ENCODE measurements at regions not wholly inside any gene's neighbourhood (a gene's known extent, or its start where the extent isn't known, plus 50 kb on each side); places are given as distances from the start of the nearest gene placed in this dataset.

DNA sequence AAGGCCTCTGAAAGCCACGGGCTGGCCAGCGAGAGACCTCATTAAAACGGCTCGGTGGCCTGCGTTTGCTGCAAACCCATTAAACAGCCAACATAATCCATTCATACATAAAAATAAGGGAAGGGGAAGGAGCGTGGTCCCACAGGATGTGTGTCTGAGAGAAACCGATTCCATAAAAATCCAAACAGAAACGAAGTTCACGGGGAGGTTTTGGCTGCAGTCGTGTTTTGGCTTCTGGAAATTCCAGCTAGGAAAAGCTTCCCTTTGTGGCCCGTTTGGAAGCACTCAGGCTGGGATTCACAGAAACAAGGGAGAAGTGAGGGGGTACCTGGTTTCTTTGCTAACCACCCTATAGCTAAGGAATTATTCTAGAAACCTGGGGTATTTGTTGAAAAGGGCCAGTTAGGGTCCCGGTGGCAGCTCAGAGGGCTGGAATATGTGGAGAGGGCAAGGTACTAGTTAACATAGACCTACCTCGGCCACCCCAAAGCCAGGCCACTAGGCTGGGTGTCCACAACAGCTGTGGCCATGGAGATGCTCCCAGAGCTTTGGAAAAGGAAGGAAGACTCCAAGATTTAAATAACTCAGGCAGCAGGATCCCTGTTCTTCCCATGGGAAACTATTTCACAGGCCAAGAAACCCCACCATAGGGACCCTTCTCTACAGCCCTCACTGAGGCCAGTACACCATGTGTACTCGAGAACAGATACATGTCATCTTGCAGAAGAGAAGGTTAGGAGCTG, 166.8 kb downstream of the BCOR start:
- Histone ChIP-seq H3K36me3 (ENCODE audit: control insufficient read depth, insufficient read depth, low read length) (no peaks in the 10 kb centered on the region), H3K4me3 (ENCODE audit: low read depth, low read length) (no peak overlapping the region), H3K27me3 (ENCODE audit: control insufficient read depth, insufficient read depth, low read length) (no peaks in the 10 kb centered on the region)
- TF ChIP-seq, protein P1, sequence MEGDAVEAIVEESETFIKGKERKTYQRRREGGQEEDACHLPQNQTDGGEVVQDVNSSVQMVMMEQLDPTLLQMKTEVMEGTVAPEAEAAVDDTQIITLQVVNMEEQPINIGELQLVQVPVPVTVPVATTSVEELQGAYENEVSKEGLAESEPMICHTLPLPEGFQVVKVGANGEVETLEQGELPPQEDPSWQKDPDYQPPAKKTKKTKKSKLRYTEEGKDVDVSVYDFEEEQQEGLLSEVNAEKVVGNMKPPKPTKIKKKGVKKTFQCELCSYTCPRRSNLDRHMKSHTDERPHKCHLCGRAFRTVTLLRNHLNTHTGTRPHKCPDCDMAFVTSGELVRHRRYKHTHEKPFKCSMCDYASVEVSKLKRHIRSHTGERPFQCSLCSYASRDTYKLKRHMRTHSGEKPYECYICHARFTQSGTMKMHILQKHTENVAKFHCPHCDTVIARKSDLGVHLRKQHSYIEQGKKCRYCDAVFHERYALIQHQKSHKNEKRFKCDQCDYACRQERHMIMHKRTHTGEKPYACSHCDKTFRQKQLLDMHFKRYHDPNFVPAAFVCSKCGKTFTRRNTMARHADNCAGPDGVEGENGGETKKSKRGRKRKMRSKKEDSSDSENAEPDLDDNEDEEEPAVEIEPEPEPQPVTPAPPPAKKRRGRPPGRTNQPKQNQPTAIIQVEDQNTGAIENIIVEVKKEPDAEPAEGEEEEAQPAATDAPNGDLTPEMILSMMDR (IDR thresholded peaks at IDR 0.05; ENCODE audit: insufficient read depth, low read length, poor library complexity, severe bottlenecking): no peak
- DNase-seq (ENCODE audit: low read depth): no peak

DNA sequence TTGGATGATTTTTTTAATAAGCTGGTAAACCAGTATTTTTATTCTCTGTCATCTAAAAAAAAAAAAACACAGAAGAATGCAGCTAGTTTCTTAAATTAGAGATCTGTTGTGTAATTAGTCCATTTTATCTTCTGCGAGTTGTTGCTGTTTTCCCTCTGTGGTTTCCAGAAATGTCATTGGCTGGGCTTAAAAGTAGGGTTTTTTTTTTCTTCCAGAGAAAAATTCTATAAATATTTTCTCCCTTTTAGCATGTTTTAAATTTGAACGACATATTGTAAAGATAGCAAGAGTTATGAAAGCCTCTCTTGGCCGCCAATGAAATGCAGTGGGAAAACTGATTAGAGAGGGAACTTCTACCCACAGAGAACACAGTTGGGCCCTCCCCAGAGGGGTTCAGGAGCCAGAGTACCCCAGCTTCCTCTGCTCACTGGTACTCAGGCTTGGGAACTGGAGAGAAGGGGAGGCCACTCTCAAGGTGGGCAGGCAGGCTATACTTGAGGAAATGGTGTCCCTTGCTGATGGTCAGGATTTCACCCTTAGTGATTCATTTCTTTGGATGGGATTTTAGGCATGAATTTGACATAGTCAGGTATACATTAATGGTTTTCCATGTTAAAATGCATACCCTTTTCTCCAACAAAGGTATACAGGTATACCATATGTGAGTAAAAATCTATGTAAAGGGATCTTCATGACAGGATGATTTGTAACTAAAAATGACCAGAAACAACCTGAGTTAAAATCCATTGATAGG, 166.1 kb downstream of the BCOR start:
- no peaks in the 10 kb centered on the region for H3K27me3 ChIP-seq (ENCODE audit: control insufficient read depth, insufficient read depth, low read length)
- no peaks in the 10 kb centered on the region for H3K36me3 ChIP-seq (ENCODE audit: control insufficient read depth, insufficient read depth, low read length)
- DNase-seq (ENCODE audit: low read depth): no peak
- H3K4me3 ChIP-seq (ENCODE audit: low read depth, low read length): no peak overlapping the region
- TF ChIP-seq, protein P1 (IDR thresholded peaks at IDR 0.05; ENCODE audit: insufficient read depth, low read length, poor library complexity, severe bottlenecking): no peak

DNA sequence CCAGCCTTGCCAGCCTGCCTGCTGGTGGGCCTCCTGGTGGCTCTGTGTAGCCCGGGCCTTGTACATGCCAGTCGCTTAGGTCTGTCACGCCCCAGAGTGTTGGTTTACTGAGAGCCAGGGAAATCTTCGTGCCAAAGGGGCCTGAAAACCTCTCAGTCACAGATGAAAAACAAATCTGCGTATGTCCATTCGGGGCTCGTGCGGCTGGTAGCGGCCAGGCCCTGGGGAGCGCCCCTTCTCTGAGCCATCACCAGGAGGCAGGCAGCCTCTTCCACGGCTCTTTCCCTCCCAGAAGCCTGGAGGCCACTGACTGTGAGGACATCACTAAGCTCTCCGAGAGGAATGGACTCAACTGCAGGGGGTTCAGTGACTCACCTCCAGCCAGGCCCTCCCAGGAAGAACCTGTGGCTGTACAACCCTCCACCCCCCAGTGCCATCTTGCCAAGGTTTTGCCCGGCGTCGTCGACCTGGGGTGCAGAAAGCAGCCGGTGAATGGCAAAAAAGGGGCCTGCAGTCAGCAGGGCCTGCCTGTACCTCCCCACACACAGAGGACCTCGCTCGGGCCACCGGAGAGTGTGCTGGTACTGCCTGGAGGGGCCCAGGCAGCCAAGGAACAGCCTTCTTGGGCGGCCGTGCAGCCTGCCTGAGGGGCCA, 162.2 kb downstream of the BCOR start:
- Histone ChIP-seq H3K36me3 (ENCODE audit: control insufficient read depth, insufficient read depth, low read length) (no peaks in the 10 kb centered on the region), H3K4me3 (ENCODE audit: low read depth, low read length) (no peak overlapping the region), H3K27me3 (ENCODE audit: control insufficient read depth, insufficient read depth, low read length) (no peaks in the 10 kb centered on the region)
- TF ChIP-seq, protein P1 (IDR thresholded peaks at IDR 0.05; ENCODE audit: insufficient read depth, low read length, poor library complexity, severe bottlenecking): no peak
- no peak for DNase-seq (ENCODE audit: low read depth)

DNA sequence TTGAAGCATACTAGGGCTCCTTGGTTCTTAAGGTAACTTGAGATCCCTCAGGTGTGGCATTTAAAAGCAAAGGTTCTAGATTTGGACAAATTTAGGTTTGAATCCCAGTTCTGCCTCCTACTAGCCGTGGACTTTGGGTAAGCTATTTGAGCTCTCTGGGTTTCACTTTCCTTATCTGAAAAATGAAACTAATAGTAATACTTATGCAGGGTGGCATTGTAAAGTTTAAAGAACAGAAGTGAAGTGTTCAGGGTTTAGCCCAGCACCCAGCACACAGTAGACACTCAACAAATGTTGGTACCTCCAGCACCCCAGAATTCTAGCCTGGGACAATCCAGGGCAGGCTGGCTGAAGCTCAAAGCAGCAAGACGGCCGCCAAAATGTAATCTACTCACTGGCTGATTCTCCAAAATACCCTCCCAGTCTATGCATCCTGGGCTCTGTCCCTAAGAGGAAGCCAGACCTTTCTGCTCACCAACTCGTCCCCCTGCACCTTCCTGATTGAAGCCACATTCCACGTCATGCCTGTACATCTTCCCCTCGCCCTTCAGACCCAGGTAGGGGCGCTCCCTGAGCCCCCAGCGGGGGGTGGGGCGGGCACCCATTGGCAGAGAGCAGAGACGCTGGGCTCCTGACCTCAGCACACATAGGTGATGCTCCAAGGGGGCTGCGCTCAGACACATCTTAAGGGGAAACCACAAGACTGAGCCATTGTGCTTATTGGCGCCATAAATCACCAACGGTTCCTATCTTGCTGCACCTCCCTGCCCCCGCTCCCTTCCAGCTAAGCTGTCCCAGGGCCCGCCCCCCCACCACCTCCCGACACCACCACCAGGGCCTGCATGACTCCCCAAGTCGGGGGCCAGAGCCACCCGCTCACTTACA, 160.6 kb downstream of the BCOR start:
- DNase-seq (ENCODE audit: low read depth): no peak
- no peaks in the 10 kb centered on the region for H3K27me3 ChIP-seq (ENCODE audit: control insufficient read depth, insufficient read depth, low read length)
- TF ChIP-seq, protein P1 (IDR thresholded peaks at IDR 0.05; ENCODE audit: insufficient read depth, low read length, poor library complexity, severe bottlenecking): no peak

DNA sequence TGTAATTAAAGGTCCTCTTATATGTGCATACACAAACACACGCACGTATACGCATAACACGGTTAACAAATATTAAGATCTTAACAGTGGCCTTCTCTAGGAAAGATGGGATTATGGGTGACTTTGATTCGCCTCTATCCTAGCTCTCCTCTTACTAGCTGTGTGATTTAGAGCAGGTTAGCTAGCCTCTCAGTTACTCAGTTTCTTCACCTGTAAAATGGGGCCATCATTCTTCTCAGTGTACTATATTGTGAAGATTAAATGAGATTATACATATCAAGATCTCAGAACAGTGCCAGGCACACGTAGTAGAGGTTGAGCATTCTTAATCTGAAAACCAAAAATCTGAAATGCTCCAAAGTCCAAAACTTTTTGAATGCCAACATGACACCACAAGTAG, 159.3 kb downstream of the BCOR start:
- H3K27me3 ChIP-seq (ENCODE audit: control insufficient read depth, insufficient read depth, low read length): no peaks in the 10 kb centered on the region
- DNase-seq (ENCODE audit: low read depth): no peak
- H3K36me3 ChIP-seq (ENCODE audit: control insufficient read depth, insufficient read depth, low read length): no peaks in the 10 kb centered on the region
- TF ChIP-seq, protein P1 (IDR thresholded peaks at IDR 0.05; ENCODE audit: insufficient read depth, low read length, poor library complexity, severe bottlenecking): no peak
- no peak overlapping the region for H3K4me3 ChIP-seq (ENCODE audit: low read depth, low read length)

More for the DNA sequence above, 160.6 kb downstream of the BCOR start:
- Histone ChIP-seq H3K36me3 (ENCODE audit: control insufficient read depth, insufficient read depth, low read length) (no peaks in the 10 kb centered on the region), H3K4me3 (ENCODE audit: low read depth, low read length) (no peak overlapping the region)
